Stimulated activated CD4-positive, alpha-beta T cell treated with anti-CD3 and anti-CD28 coated beads, TNF-alpha, amount 100 ng/mL, for 48 hours (primary cell): ENCODE measurements at regions not wholly inside any gene's neighbourhood (a gene's known extent, or its start where the extent isn't known, plus 50 kb on each side); places are given as distances from the start of the nearest gene placed in this dataset.

Source experiments
- DNase-seq, 3 donors: peaks; one replicate each; pipeline ENCODE4 v3.0.0-alpha.2; 2020; ENCODE audit warnings: low read depth in 3 of 3

DNA sequence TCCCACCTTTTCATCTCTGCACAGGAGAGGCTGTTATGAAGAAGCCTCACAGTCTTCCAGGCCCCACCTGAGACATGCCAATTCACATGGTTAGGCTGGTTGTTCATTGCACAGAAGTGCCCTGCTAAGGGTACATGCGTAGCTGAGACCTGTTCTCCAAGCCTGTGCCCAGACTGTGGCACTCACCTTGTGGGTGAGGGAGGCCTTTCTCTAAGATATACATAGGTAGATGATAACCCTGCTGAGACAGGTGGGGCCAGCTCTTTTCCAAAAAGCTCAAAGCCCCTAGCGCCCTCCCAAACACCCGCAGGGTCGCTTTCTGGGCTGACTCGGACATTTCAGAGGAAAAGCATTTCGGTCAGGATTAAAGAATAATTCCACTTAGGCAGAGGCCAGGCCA lies 53.5 kb upstream of the ZNF507 start:
- DNase-seq: no peak

DNA sequence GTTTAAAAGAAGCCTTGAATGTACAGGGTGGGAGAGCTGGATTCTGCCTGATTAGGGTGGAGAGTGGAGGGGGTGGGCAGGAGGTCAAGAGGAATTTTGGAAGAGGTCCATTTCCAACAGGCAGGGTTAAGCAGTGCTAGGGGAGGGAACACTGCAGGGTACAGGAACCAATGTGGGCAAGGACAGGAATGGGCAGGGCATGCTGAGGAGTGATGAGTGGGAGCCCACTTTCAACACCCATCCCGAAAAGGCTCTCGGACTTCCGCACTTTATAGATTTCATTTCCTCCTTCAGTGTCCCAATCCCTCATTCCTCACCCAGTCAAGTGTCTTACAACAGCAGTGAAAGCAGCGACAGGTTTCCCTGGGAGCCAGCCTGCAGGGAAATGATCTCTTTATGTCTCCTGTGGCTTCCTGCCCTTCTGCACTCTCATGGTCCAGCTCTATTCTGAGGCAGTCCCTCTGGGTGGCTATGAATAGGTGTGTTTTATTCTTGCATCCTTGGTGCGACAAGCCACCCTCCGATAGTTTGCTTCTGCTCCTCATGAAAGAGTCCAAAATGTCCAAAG lies 50.5 kb upstream of the ZNF507 start:
- DNase-seq: no peak
